GM03348 (cell line): ENCODE measurements at regions not wholly inside any gene's neighbourhood (a gene's known extent, or its start where the extent isn't known, plus 50 kb on each side); places are given as distances from the start of the nearest gene placed in this dataset.
"Not testable (repeated sequence)": the region's sequence is repeated elsewhere in the genome, so short reads cannot be mapped to it uniquely, and the experiment has no call there.

Experiments used
- DNase-seq: peaks from one replicate; pipeline ENCODE4 v3.0.0; 2012; ENCODE audit warnings: low spot score

GRCh38 chr17:77341069-77341541 is 200.3 kb downstream of the SEC14L1 start:
- DNase-seq: no peak

GRCh38 chr17:77342656-77342990 is 201.9 kb downstream of the SEC14L1 start:
- DNase-seq: not testable (repeated sequence)

- DNase-seq: no peak
Measured at GRCh38 chr17:77343031-77343800, 202.4 kb downstream of the SEC14L1 start.

- no peak for DNase-seq
Measured at GRCh38 chr17:77344038-77344437, 203.3 kb downstream of the SEC14L1 start.

GRCh38 chr17:77345260-77345910 is 204.6 kb downstream of the SEC14L1 start:
- no peak for DNase-seq

- DNase-seq: no peak
Measured at GRCh38 chr17:77346765-77347164, 206.0 kb downstream of the SEC14L1 start.

GRCh38 chr17:77347544-77347943 is 206.8 kb downstream of the SEC14L1 start:
- DNase-seq: no peak

GRCh38 chr17:77349976-77350830 is 209.4 kb downstream of the SEC14L1 start:
- peak; percentile 59 for DNase-seq

- DNase-seq: no peak
Measured at GRCh38 chr17:77352441-77352840, 211.7 kb downstream of the SEC14L1 start.

- DNase-seq: no peak
Measured at GRCh38 chr17:77352996-77353395, 212.2 kb downstream of the SEC14L1 start.

GRCh38 chr17:77353684-77354419 is 213.1 kb downstream of the SEC14L1 start:
- DNase-seq: no peak

- DNase-seq: no peak
Measured at GRCh38 chr17:77354420-77354669, 213.6 kb downstream of the SEC14L1 start.

- peak; percentile 84 for DNase-seq
Measured at GRCh38 chr17:77354670-77355455, 214.1 kb downstream of the SEC14L1 start.

- no peak for DNase-seq
Measured at GRCh38 chr17:77356109-77356689, 215.4 kb downstream of the SEC14L1 start.

- DNase-seq: no peak
Measured at GRCh38 chr17:77356690-77357201, 216.0 kb downstream of the SEC14L1 start.

- DNase-seq: no peak
Measured at GRCh38 chr17:77358801-77359200, 218.0 kb downstream of the SEC14L1 start.

- no peak for DNase-seq
Measured at GRCh38 chr17:77359236-77359635, 218.5 kb downstream of the SEC14L1 start.

GRCh38 chr17:77361986-77362620 is 221.3 kb downstream of the SEC14L1 start:
- no peak for DNase-seq

- peak; percentile 57 for DNase-seq
Measured at GRCh38 chr17:77363821-77364361, 223.1 kb downstream of the SEC14L1 start.

GRCh38 chr17:77364381-77364911 is 223.7 kb downstream of the SEC14L1 start:
- DNase-seq: no peak
